ENCODE measurements at regions not wholly inside any gene's neighbourhood (a gene's known extent, or its start where the extent isn't known, plus 50 kb on each side); places are given as distances from the start of the nearest gene placed in this dataset.

DNA sequence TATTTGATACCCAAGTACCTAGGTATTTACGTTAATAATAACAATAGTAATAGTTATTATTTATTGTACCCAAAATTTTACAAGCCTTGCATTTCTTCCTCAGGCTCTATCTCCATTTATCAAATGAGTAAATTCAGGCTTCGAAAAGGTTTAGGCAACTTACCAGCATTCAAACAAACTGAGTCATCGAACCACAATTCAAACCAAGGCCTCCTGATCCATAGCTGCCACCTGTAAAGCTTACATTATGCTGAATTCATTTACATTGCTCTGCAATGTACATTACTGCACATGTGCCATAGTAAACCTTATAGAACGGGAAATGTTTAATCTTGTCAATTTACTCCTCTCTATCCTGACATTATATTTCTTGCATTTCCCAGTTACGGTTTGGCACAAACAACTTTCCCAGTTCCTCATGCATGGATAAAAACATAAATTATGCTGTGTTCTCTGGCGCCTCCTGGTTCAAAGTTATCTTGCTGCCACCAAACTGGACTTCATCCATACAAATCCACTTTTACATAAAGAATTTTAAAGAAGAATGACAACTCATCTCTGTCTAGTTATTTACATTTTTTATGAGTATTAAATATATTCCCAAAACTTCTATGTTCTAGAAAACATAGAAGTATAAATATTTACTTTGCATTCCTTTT lies 360.6 kb upstream of the SOX9 start:
- H3K4me1 Mint-ChIP-seq (ENCODE audit: low read depth), result no peaks in the 10 kb centered on the region
- CTCF ChIA-PET, result no interaction called here

DNA sequence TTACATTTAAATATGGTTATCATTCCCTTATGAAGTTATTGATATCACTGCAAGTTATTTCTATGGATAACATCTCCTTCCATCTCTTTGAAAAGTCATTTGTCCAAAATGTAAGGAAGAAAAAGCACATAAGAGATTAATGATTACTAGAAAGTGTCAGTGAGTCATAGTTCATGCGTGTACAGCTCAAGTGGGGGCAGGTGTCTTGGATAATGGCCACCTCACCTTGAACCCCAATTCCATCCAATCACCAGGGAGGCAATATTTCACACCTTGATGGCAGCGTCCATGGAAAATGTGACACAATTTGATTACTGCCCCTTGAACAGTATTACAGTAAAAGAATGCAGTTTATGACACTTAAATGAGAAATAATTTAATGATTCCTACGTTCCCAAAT lies 358.3 kb upstream of the SOX9 start:
- TF ChIP-seq, protein P1, sequence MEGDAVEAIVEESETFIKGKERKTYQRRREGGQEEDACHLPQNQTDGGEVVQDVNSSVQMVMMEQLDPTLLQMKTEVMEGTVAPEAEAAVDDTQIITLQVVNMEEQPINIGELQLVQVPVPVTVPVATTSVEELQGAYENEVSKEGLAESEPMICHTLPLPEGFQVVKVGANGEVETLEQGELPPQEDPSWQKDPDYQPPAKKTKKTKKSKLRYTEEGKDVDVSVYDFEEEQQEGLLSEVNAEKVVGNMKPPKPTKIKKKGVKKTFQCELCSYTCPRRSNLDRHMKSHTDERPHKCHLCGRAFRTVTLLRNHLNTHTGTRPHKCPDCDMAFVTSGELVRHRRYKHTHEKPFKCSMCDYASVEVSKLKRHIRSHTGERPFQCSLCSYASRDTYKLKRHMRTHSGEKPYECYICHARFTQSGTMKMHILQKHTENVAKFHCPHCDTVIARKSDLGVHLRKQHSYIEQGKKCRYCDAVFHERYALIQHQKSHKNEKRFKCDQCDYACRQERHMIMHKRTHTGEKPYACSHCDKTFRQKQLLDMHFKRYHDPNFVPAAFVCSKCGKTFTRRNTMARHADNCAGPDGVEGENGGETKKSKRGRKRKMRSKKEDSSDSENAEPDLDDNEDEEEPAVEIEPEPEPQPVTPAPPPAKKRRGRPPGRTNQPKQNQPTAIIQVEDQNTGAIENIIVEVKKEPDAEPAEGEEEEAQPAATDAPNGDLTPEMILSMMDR (IDR thresholded peaks at IDR 0.05), result no peak
- DNase-seq (no peak), ATAC-seq (no peak)
- Mint-ChIP-seq H3K4me3 (no peak overlapping the region), H3K36me3 (ENCODE audit: low read depth) (no peaks in the 10 kb centered on the region), H3K27ac (no peak overlapping the region), H3K4me1 (ENCODE audit: low read depth) (no peaks in the 10 kb centered on the region), H3K9me3 (no peaks in the 10 kb centered on the region), H3K27me3 (no peaks in the 10 kb centered on the region)
- intact Hi-C loops (cut with micrococcal nuclease), result no loop called here
- ChIA-PET POLR2A (no interaction called here), CTCF (no interaction called here)

More for the DNA sequence above, 360.6 kb upstream of the SOX9 start:
- no peaks in the 10 kb centered on the region for H3K27me3 Mint-ChIP-seq
- DNase-seq, result no peak
- no peak for ATAC-seq
- H3K27ac Mint-ChIP-seq, result no peak overlapping the region
- intact Hi-C loops (cut with micrococcal nuclease), result no loop called here
- H3K36me3 Mint-ChIP-seq (ENCODE audit: low read depth), result no peaks in the 10 kb centered on the region
- H3K4me3 Mint-ChIP-seq, result no peak overlapping the region
- POLR2A ChIA-PET, result no interaction called here
- H3K9me3 Mint-ChIP-seq, result no peaks in the 10 kb centered on the region
- TF ChIP-seq, protein P1 (IDR thresholded peaks at IDR 0.05), result no peak

DNA sequence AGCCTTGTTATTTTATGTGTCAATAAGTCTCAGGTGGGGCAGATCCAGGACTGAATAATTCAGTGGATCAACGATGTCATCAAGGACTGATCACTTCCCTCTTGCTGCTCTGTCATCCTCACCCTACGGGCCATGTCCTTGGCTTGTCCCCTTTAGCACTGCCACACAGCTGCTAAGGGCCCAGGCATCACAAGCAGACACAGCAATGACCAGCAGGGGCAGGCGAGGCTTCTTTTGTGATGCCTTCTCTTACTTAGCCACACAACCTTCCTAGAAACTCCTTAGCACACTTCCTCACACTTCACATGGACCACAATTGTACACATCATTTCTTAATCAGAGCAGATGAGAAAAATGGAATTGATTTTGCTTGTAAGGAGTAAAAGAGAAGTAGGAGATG lies 356.3 kb upstream of the SOX9 start:
- intact Hi-C loops (cut with micrococcal nuclease), result no loop called here
- H3K4me3 Mint-ChIP-seq, result no peak overlapping the region
- peaks cover 3% of the 10 kb centered on the region for H3K9me3 Mint-ChIP-seq
- no peaks in the 10 kb centered on the region for H3K4me1 Mint-ChIP-seq (ENCODE audit: low read depth)
- no peaks in the 10 kb centered on the region for H3K27me3 Mint-ChIP-seq
- POLR2A ChIA-PET, result no interaction called here
- no peak overlapping the region for H3K27ac Mint-ChIP-seq
- no peaks in the 10 kb centered on the region for H3K36me3 Mint-ChIP-seq (ENCODE audit: low read depth)
- CTCF ChIA-PET, result no interaction called here
- TF ChIP-seq, protein P1 (IDR thresholded peaks at IDR 0.05), result no peak
- peak; percentile 5 for DNase-seq
- ATAC-seq, result no peak

DNA sequence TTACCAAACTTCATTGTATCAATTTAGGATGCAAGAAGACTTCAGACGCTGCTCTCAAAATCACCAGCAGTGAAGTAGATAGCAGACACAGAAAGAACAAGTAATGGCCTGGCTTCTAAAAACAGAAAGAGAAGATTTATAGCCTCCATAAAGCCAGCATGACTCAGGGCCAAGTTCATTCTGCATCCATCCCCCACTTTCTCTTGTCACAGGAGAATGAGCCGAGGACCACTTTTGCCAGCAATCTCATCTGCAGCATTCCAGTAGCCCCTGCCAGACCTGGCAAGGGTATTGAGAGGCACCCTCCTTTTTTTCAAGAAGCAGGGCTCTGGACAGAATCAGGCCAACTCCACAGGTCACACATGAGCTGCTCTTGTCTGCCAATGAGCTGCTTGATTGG lies 355.4 kb upstream of the SOX9 start:
- H3K9me3 Mint-ChIP-seq, result peaks cover 3% of the 10 kb centered on the region
- no peaks in the 10 kb centered on the region for H3K4me1 Mint-ChIP-seq (ENCODE audit: low read depth)
- no peak overlapping the region for H3K4me3 Mint-ChIP-seq
- DNase-seq (no peak), ATAC-seq (no peak)
- no peaks in the 10 kb centered on the region for H3K27me3 Mint-ChIP-seq
- no peak overlapping the region for H3K27ac Mint-ChIP-seq
- ChIA-PET CTCF (no interaction called here), POLR2A (interaction anchor here (0.6 kb wide), 1 partner anchor 428 kb away, joined by 4 read pairs; no protein-coding TSS in a partner anchor)
- TF ChIP-seq, protein P1 (IDR thresholded peaks at IDR 0.05), result no peak
- no peaks in the 10 kb centered on the region for H3K36me3 Mint-ChIP-seq (ENCODE audit: low read depth)
- intact Hi-C loops (cut with micrococcal nuclease), result no loop called here

DNA sequence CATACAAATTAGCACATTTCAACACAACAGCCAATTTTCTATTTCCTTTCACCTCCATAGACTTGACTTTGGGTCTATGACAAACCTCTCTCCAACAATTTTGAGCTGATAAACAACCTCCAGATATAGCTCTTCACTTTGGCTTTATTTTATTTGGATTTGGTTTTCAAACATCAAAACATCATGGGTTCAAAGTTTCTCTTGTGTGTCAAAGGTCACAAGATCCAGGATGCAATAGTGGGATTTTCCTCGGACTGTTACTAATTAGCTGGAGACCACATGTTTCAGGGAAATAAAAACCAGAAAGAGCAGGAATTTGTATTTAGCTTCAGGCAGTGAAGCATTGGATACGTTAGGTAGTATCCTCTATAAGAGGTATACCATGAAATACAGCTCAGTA lies 351.0 kb upstream of the SOX9 start:
- CTCF ChIA-PET, result no interaction called here
- TF ChIP-seq, protein P1 (IDR thresholded peaks at IDR 0.05), result no peak
- no peaks in the 10 kb centered on the region for H3K36me3 Mint-ChIP-seq (ENCODE audit: low read depth)
- H3K4me3 Mint-ChIP-seq, result no peak overlapping the region
- no peaks in the 10 kb centered on the region for H3K27me3 Mint-ChIP-seq
- H3K4me1 Mint-ChIP-seq (ENCODE audit: low read depth), result no peaks in the 10 kb centered on the region
- no peak overlapping the region for H3K27ac Mint-ChIP-seq
- peaks cover 10% of the 10 kb centered on the region for H3K9me3 Mint-ChIP-seq
- DNase-seq (no peak), ATAC-seq (no peak)
- POLR2A ChIA-PET, result no interaction called here
- intact Hi-C loops (cut with micrococcal nuclease), result no loop called here

Data from activated CD8-positive, alpha-beta T cell treated with anti-CD3 and anti-CD28 coated beads for 36 hours (primary cell).